Heart left ventricle (tissue), 13 donors: ENCODE measurements at regions not wholly inside any gene's neighbourhood (a gene's known extent, or its start where the extent isn't known, plus 50 kb on each side); places are given as distances from the start of the nearest gene placed in this dataset.

Experiments used
- POLR2A ChIP-seq, 2 donors: fragments of 450-650 bp; IDR thresholded peaks; one replicate each; pipeline ENCODE4 v1.6.1; 2017; ENCODE audit warnings: antibody characterized with exemption in 2 of 2, mild to moderate bottlenecking in 2 of 2, moderate library complexity in 2 of 2
- TF ChIP-seq, protein P1 (sequence below), 12 donors: fragments of 200-600 bp; sonication (generic) in 4 of 12; IDR thresholded peaks; one replicate each; pipeline versions ENCODE4 v1.5.0 to v1.8.0; 2018 to 2022; ENCODE audit warnings: antibody characterized with exemption in 12 of 12, mild to moderate bottlenecking in 5 of 12
- donor health status: ischemic (EF 13 %, LVEDD 7.1; RV severe dilation, severe dysfunction).
- donor health status: DM: no; HTN: yes; CAD: no.
- donor health status: DM: no; HTN: no; CAD: no.
- donor health status: ischemic (EF 25% LVEDD 6.9; RV normal size, moderate dysfunction).
- donor health status: ischemic (EF 25% LVEDD 5.7; RV mildly dilated, moderate dysfunction).
- donor health status: ischemic (EF 35%, LVEDD 5.7; RV mildly dilated, moderate dysfunction).
- donor health status: nonischemic (EF 11% LVEDD 7.7; RV severe dilation, severe dysfunction).
- donor health status: DM: yes; HTN: yes; CAD: no.
- donor health status: PGD.
- donor health status: ischemic (EF 29% LVEDD 5.4; RV normal size, mild dysfunction).
- donor health status: nonischemic (EF 23%, LVEDD 6.1; RV moderate dilation, normal function).

- TF ChIP-seq, protein P1, sequence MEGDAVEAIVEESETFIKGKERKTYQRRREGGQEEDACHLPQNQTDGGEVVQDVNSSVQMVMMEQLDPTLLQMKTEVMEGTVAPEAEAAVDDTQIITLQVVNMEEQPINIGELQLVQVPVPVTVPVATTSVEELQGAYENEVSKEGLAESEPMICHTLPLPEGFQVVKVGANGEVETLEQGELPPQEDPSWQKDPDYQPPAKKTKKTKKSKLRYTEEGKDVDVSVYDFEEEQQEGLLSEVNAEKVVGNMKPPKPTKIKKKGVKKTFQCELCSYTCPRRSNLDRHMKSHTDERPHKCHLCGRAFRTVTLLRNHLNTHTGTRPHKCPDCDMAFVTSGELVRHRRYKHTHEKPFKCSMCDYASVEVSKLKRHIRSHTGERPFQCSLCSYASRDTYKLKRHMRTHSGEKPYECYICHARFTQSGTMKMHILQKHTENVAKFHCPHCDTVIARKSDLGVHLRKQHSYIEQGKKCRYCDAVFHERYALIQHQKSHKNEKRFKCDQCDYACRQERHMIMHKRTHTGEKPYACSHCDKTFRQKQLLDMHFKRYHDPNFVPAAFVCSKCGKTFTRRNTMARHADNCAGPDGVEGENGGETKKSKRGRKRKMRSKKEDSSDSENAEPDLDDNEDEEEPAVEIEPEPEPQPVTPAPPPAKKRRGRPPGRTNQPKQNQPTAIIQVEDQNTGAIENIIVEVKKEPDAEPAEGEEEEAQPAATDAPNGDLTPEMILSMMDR (IDR thresholded peaks at IDR 0.05), result no peak
- no peak for TF ChIP-seq POLR2A (IDR thresholded peaks at IDR 0.05)
Observed at GRCh38 chr5:36802187-36802586, 74.4 kb upstream of the NIPBL start.
